ENCODE measurements at regions not wholly inside any gene's neighbourhood (a gene's known extent, or its start where the extent isn't known, plus 50 kb on each side); places are given as distances from the start of the nearest gene placed in this dataset.

DNA sequence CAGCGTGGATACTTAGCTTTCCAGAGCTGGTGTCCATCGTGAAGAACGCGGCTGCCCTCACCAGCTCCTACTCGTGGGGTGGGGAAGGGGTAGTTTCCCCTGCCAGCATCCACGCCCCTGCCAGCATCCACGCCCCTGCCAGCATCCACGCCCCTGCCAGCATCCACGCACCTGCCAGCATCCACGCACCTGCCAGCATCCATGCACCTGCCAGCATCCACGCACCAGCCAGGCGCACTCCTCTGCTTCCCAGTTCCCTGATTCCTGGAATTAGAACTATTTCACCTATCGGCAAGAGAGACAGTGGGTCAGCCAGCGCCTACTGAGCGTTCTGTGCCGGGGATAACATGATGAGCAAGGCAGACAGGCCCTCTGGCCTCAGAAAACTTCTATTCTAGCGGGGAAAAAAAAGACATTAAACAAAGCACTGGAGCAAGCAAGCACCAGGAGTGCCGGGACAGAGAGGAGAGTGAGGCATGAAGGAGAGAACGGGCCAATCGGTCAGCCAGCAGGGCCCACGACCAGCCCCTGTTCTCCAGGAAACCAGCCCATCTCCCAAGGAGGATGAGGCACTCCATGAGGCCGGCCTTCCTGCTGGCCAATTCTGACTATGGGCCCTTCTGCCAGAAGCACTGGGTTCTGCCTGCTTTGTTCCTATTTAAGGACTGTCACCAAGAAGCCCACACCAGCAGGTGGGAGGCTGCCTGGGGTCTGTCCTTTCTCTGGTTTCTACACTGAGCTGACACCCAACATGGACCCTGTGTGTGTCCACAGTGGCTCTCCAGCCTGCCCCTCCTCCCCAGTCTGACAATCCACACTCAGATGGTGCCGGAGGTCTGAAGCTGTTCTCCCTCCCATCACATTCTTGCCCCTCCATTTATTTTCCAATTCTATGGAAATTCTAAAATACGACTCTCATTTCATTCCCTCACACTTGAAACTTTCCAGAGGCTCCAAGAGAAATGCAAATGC lies 78.4 kb upstream of the SALL3 start:
- no peak for DNase-seq (ENCODE audit: low read depth in 3 of 3)

DNA sequence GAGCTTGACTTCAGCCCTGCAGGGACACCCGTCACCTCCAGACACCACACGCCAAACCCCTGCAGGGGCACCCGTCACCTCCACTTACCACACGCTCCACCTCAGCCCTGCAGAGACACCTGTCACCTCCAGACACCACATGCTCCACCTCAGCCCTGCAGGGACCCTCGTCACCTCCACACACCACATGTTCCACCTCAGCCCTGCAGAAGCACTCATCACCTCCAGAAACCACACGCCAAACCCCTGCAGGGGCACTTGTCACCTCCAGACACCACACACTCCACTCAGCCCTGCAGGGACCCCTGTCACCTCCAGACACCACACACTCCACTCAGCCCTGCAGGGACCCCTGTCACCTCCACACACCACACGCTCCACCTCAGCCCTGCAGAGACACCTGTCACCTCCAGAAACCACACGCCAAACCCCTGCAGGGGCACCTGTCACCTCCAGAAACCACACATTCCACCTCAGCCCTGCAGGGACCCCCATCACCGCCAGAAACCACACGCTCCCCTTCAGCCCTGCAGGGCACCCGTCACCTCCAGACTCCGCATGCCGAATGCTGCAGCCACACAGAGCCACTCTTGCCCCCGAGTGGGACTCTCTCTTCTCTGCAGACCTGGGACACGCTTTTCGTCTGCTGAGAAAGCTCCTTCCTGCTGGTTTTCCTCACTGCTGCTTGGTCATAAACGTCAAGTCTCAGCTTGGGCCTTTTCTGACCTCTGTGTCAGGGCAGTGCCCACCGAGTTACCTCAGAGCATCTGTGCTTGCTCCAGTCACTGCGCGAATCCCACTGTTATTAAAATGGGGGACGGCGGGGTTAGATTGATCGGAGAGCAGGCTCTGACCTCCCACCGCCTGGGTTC lies 77.5 kb upstream of the SALL3 start:
- no peak for DNase-seq (ENCODE audit: low read depth in 3 of 3)

DNA sequence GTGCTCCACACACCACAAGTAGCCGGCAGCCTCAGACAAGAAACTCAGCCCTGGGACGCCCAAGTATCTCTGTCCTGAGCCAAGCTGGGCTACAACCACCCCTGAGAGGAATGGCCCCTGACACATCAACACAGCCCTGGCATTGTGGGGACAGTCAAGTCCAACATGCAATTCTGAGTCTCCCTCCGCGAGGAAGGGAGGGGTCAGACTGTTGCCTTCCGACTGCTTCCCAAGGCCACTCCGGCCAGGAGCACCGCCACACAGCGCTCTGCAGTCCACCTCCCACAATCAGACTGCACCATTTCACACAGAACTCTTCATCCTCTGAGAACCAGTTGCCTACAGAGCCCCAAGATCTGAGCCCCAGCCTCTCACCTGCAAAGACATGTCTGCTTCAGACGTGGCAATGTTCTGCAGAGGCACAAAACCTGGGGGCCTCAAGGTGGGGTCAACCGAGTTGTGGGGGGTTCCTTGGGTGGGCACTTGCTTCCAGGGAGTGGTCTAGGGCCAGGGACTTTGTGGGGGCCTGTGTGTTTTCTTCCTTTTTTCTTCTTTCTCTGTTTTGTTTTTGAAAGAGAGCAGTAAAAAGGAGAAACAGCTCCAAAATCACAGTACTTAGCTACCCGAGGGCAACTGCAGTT lies 76.7 kb upstream of the SALL3 start:
- no peak for DNase-seq (ENCODE audit: low read depth in 3 of 3)

DNA sequence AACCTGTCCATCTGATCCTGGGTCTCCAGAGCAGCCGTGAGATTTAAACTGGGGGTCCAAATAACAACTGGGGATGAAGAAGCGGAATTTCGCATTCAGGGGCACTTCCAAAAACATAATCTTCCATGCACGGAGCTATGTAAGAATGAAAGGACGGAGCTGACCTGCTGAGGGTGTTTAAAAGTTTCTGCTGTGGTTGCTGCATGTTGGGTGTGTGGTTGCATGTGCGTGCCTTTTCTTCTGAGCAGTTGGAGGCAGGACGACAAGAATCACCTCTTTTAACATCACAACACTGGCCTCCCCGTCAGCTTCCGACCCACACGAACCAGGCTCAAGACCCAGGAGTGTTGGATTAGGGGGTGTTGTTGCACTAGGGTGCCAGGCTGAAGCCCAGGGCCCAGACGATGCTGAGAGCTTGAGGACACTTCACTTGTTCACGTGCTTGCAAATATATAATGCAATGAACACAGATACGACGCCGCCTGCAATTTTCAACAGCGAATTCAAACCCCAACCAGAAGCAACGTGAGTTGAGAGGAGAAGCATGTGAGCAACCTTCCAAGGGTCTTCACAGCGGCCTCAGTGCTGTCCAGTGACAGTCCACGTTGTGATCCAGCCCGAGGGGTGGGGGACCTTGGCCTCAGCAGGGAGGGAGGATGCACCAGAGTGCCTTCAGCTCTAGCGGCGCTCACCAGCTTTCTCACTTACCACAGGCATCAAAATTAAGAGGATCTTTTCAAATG lies 76.0 kb upstream of the SALL3 start:
- DNase-seq (ENCODE audit: low read depth in 3 of 3): no peak

- no peak for DNase-seq (ENCODE audit: low read depth in 3 of 3)
Measured at GRCh38 chr18:78904179-78904531, 75.5 kb upstream of the SALL3 start.

DNA sequence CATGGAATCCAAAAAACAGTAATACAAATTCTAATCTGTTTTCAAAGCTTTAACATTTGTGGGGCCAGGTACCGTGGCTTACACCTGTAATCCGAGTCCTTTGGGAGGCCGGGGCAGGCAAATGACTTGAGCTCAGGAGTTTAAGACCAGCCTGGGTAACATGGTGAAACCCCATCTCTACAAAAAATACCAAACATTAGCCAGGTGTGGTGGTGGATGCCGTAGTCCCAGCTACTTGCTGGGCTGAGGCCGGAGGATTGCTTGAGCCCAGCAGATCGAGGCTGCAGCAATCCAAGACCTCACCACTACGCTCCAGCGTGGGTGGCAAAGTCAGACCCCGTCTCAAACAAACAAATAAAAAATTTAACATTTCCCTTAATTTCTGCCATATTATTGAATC lies 74.3 kb upstream of the SALL3 start:
- no peak for DNase-seq (ENCODE audit: low read depth in 3 of 3)

DNA sequence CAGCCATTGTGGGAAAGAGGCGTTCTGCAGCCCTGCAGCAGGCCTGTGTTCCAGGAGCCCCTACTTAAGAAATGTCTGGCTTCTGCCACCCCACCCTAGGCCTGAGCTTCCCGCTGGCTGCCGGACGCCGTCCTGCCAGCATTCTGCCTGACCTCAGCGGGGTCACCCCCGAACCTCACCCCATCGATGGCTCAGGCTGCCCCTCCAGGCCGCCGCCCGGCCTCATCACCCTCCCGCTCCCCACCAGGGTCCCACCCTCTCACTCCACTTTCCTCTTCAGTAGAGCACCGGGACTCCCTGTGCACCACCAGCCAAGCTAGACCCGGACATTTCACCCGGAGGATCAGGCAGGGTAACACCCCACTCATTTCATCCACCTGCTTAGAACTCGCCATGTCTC lies 73.6 kb upstream of the SALL3 start:
- no peak for DNase-seq (ENCODE audit: low read depth in 3 of 3)

DNA sequence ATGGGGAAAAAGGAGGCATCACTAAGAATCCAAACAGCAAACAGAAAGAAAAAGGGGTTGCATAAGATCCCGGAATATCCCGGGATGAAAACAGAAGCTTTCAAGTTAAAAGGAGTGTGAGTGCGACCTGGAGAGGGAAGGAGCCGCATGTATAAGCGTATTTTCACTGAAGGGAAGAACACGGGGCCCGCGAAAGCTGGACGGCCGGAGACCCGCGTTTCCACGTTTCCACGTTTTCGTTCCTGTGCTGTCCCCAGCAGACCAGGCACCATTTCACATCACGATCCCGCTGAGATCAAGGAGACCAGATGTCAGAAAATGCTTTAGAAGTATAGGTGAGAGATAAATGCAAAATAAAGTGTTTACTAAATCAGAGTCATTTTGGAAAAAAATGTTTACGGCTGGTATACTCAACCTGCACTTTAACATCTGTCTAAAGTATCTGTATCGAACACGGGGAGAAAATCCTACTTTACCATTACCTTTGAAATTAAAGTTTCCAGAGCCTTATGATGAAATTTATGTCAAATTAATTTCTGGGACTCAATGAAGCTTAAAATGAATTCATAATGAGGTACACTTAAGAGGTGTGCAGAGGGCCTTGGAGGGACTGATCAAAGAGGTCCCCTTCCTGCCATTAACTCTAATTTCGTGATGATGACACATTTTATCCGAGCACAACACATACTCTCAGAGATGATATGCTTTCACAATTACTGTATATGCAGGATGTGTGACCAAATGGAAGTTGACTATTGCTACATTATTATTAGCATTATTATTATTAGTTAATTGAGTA lies 71.0 kb upstream of the SALL3 start:
- no peak for DNase-seq (ENCODE audit: low read depth in 3 of 3)

DNA sequence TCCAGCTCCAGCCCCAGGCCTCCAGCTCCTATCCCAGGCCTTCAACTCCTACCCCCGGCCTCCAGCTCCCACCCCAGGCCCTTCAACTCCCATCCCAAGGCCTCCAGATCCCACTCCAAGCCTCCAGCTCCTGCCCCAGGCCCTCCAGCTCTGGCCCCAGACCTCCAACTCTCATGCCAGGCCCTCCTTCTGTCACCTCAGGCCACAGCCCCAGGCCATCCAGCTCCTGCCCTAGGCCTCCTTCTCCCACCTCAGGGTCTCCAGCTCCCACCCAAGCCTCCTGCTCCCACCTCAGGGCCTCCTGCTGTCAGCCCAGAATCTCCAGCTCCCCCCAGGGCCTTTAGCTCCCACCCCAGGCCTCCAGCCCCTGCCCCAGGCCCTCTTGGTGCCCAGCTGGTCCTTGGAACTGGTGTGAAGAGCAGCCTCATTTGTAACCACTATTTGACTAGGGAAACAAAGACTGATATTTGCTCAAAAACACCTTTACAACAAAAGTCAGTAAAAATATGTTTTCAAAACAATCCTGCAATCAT lies 67.8 kb upstream of the SALL3 start:
- DNase-seq (ENCODE audit: low read depth in 3 of 3): no peak

- DNase-seq (ENCODE audit: low read depth in 3 of 3): no peak
Measured at GRCh38 chr18:78912336-78912735, 67.3 kb upstream of the SALL3 start.

DNA sequence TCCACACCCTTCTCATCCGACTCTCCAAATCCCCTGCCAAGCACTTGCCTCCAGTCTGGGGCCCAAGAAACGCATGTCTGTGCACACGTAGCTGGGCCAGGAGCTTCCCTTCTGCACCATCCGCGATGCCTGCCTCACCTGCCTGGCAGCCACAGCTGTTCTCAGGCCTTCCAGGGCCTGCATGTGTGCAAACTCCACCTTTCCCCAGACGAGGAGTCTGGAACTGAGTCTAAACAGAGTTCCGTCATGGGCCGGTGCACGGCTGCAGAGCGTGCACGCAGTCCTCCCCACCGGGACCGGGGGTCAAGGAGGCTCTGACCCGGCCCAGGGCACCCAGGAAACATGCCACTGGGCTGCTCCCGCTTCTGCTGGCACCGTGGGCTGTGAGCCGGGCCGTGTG lies 66.8 kb upstream of the SALL3 start:
- DNase-seq (ENCODE audit: low read depth in 3 of 3): no peak

DNA sequence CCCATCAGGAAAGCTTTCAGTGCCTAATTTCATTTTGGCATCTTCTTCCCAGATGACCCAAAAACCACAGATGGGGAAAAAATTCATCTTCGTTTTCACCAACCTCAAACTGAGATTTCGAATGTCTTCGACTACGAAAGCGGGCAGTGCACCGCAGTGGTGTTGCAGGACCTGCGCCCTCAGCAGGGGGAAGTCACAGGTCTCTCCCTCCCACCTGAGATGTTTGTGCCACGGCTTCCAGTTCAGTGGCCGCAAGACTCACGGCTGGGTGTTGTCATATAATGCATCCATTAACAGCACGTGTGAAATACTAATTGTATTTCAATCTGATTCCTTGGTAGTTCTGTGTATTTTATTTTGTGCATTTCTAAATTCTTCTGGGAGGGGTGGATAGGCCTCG lies 66.2 kb upstream of the SALL3 start:
- no peak for DNase-seq (ENCODE audit: low read depth in 3 of 3)

DNA sequence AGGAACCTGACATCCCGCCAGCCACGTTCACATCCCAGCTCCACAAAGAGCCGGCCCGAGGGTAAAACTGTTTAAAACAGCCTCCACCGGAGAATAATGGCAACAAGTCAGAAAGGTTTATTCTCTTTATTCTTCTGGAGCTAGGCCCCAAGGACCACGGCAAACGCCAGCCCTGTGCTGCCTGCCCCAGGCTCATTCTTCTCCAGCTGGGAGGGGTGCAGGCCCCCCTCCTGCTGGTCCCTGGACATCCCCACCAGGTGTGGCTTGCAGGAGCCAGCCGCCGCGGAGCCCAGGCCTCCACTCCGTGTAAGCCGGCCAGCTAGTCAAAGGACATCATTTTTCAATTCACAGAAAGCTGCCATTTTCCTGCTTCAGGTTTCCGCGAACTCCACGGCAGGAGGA lies 65.8 kb upstream of the SALL3 start:
- DNase-seq (ENCODE audit: low read depth in 3 of 3): no peak

DNA sequence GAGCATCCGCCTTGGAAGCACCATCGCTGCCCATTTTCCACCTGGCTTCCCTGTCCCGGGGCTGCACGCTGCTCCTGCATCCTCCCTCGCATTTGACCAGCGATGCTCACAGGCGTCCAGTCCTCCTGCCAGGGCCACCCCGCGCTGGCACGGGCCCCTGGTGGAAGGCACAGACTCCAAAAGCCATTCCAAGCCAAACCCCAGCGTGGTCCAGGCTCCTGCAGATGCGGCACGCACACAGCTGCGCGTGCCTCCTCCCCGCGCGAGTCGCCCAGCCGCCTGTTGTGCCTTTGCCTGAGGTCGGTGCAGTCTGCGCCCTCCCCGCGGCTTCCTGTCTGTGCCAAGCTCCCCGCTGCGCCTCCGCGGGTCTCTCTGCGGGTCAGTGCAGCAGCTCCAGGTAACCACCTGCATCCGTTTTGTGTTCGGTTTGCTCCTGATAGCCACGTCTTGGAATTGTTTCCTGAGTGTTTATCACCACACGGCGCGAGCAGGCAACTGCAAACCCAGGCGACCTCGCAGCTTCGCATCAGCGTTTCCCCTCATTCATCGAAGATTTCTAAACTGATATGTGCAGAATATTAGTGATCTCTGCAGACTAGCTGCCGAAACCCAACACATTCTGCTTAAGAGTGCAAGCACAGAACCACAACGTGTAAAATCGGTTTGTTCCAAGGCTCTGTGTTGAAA lies 65.2 kb upstream of the SALL3 start:
- no peak for DNase-seq (ENCODE audit: low read depth in 3 of 3)

DNA sequence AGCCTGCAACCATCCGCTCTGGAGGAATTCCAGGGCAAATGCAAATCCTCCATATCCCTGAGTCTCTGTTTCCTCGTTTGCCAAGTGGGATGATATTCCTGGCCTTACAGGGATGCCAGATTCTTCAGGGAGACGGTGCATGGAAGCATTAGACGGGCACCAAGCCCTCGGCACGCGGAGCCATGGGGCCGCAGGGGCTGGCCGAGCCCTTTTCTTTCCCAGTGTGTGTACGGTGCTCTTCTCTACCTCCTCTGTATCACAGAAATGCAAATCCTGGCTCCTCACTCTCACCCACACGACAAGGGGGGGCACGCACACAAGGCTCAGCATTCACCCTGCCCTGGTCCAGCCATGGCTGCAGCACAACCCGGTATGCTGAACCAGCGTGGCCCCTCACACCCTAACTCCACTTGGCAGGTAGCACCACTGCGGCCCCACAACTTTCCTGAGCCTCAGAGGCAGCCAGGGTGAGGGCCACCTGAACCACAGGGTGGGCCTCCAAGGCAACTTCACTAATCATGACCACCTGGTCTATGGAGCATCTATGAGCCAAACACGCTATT lies 64.1 kb upstream of the SALL3 start:
- no peak for DNase-seq (ENCODE audit: low read depth in 3 of 3)

DNA sequence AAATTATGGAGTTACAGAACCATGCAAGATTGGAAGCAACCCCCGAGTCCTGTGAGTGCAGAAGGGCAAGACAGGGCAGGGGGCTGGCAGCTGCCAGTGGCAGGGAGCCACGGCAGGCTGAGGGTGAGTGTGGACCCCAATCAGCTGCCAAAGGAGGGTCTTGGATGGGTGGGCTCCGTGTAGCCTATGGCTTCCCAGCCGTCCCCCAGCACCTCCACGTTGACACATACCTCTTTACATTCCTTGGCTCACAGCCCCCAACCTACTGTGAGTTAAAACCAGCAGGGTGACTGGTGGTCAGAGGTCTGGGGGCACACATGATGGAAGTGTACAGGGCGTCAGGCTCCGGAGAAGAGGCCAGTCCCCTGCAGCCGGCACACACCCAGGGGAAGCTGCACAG lies 60.9 kb upstream of the SALL3 start:
- DNase-seq (ENCODE audit: low read depth in 3 of 3): no peak

DNA sequence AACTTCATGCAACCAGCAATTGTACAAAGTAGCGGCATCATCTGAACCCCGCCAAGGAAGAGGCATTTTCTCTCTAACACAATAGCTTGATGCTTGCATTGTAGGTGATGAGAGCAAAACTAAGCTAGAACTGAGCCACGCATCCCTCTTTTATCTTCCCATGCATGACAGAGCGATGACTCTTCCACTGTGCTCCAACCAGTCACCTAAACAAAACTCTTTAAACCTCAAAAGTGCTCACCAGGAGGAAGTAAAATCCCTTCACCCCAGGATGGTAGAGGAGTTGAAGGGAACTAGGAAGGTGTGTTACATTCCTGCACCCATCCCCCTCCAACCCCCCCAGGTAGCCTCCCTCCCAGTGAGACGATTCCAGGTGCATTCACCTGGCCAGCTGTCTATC lies 59.7 kb upstream of the SALL3 start:
- DNase-seq (ENCODE audit: low read depth in 3 of 3): no peak

- no peak for DNase-seq (ENCODE audit: low read depth in 3 of 3)
Measured at GRCh38 chr18:78920456-78921138, 59.0 kb upstream of the SALL3 start.

DNA sequence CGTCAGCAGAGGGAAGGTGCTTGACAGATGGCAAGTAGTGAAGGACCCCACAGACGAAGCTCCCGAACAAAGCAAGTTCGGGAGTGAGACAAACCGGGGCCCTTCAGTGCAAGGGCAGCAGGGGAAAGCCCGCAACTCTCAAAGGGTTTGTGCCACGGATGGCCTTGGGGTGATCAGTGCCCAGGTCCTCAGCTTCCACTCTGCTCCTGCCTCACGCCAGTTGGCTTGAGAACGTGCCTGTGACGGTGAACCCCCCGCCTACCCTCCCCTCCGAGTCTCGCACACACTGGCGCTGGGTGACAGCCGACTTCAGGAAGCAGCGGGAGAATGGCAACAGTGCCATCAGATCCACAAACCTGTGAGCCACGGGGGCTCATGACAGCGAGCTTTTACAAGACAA lies 56.8 kb upstream of the SALL3 start:
- DNase-seq (ENCODE audit: low read depth in 3 of 3): no peak

All from stimulated activated CD4-positive, alpha-beta T cell treated with anti-CD3 and anti-CD28 coated beads, TNF-alpha, amount 100 ng/mL, for 24 hours (primary cell).